ENCODE measurements at regions not wholly inside any gene's neighbourhood (a gene's known extent, or its start where the extent isn't known, plus 50 kb on each side); places are given as distances from the start of the nearest gene placed in this dataset.

DNA sequence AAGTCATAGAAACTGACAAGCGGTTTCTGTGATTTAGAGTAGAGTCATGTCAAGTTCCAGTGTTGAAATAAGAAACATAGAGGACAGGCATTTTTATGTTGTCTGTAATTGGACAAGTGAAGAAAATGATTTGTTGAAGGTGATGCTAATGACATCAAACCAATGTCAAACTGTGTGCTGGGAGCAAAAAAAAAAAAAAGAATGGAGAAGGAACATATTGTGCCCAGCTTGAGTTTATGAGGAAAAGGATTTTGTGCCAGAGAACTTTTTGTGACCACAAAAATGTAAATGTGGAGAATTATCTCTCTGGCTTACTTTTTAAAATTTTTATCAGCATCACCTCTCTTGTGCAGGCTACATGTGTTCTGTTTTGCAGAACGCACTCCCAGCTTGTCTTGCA is 495.7 kb downstream of the RAPGEF2 start:
- no peak for ATAC-seq (ENCODE audit: insufficient read depth, low FRiP score)
- Histone ChIP-seq H3K9ac (ENCODE audit: insufficient read depth in 1 of 2, low read length in 2 of 2) (no peak overlapping the region), H3K9me3 (ENCODE audit: control insufficient read depth in 4 of 4, insufficient read depth in 3 of 4, low read length in 3 of 4) (no peaks in the 10 kb centered on the region), H3K27me3 (ENCODE audit: control insufficient read depth in 3 of 3, insufficient read depth in 3 of 3, low read length in 2 of 3) (no peaks in the 10 kb centered on the region), H3K36me3 (ENCODE audit: control insufficient read depth in 4 of 4, insufficient read depth in 4 of 4, low read length in 4 of 4) (no peaks in the 10 kb centered on the region), H3K4me3 (no peak overlapping the region), H3K4me1 (ENCODE audit: control insufficient read depth in 5 of 5, insufficient read depth in 5 of 5, low read length in 5 of 5) (no peaks in the 10 kb centered on the region), H3K27ac (ENCODE audit: low read depth in 1 of 2, low read length in 1 of 2) (no peak overlapping the region)
- TF ChIP-seq, protein P1, sequence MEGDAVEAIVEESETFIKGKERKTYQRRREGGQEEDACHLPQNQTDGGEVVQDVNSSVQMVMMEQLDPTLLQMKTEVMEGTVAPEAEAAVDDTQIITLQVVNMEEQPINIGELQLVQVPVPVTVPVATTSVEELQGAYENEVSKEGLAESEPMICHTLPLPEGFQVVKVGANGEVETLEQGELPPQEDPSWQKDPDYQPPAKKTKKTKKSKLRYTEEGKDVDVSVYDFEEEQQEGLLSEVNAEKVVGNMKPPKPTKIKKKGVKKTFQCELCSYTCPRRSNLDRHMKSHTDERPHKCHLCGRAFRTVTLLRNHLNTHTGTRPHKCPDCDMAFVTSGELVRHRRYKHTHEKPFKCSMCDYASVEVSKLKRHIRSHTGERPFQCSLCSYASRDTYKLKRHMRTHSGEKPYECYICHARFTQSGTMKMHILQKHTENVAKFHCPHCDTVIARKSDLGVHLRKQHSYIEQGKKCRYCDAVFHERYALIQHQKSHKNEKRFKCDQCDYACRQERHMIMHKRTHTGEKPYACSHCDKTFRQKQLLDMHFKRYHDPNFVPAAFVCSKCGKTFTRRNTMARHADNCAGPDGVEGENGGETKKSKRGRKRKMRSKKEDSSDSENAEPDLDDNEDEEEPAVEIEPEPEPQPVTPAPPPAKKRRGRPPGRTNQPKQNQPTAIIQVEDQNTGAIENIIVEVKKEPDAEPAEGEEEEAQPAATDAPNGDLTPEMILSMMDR (IDR thresholded peaks at IDR 0.05; ENCODE audit: control extremely low read depth, extremely low read depth) = no peak
- 87 to 95% methylated on average over 2 of the region's 2 CpGs for WGBS, 2 donors
- no peak for DNase-seq

DNA sequence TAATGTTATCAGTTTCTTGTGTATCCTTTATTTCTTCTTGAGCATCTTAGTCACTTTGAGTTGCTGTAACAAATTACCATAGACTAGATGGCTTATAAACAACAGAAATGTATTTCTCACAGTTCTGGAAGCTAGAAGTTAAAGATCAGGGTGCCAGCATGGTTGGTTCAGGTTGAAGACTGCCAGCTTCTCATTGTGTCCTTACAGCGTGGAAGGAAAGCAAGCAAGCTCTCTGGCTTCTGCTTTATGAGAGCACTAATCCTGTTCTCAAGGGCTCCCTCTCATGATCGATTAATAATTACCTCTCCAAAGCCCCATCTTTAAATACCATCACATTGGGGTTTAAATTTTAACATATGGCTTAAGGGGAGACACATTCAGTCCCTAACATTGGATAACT is 497.2 kb downstream of the RAPGEF2 start:
- H3K9ac ChIP-seq (ENCODE audit: insufficient read depth in 1 of 2, low read length in 2 of 2) = no peak overlapping the region
- TF ChIP-seq, protein P1 (IDR thresholded peaks at IDR 0.05; ENCODE audit: control extremely low read depth, extremely low read depth) = no peak
- H3K4me3 ChIP-seq = no peak overlapping the region
- no peaks in the 10 kb centered on the region for H3K4me1 ChIP-seq (ENCODE audit: control insufficient read depth in 5 of 5, insufficient read depth in 5 of 5, low read length in 5 of 5)
- 73 to 81% methylated on average over 2 of the region's 2 CpGs for WGBS, 2 donors
- peak in 1 of 3 donors; percentile 6 for DNase-seq
- no peaks in the 10 kb centered on the region for H3K36me3 ChIP-seq (ENCODE audit: control insufficient read depth in 4 of 4, insufficient read depth in 4 of 4, low read length in 4 of 4)
- H3K27me3 ChIP-seq (ENCODE audit: control insufficient read depth in 3 of 3, insufficient read depth in 3 of 3, low read length in 2 of 3) = no peaks in the 10 kb centered on the region
- no peak for ATAC-seq (ENCODE audit: insufficient read depth, low FRiP score)
- no peak overlapping the region for H3K27ac ChIP-seq (ENCODE audit: low read depth in 1 of 2, low read length in 1 of 2)
- H3K9me3 ChIP-seq (ENCODE audit: control insufficient read depth in 4 of 4, insufficient read depth in 3 of 4, low read length in 3 of 4) = no peaks in the 10 kb centered on the region

DNA sequence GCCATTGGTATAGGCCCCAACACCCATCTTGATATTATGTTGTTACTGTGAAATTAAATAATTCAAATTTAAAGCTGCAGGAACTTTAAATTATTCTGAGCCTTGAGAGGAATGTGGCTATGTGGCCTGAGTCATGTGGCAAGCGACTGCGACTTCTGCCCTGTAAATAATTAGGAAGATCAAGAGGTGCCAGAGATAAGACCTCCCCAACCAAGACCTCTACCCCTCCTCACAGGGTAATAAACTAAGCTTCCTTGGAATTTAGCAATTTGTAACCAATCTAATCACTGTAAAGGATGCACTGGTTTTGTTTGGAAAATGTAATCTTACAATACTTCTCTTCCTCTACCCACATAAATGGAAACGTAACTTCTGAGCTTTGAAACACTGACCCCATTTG is 501.9 kb downstream of the RAPGEF2 start:
- ATAC-seq (ENCODE audit: insufficient read depth, low FRiP score) = no peak

DNA sequence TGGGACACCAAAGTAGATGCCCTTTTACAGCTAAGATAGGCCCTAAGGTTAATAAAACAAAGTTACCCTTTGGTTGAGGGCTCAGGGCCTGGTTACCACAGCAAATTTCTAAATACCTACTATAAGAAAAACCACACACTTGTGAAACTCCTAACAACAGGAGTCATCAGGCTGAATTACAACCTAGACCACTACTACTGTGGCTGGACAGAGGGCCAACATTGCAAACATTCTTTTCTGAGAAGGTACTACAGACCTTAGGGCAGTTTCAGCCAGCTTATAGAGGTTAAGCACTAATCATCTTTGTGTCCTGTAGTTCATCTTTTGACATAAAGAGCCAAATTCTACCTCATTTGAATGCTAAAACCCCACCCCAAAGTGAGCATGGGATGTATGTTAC is 504.0 kb downstream of the RAPGEF2 start:
- H3K36me3 ChIP-seq (ENCODE audit: control insufficient read depth in 4 of 4, insufficient read depth in 4 of 4, low read length in 4 of 4) = no peaks in the 10 kb centered on the region
- H3K4me1 ChIP-seq (ENCODE audit: control insufficient read depth in 5 of 5, insufficient read depth in 5 of 5, low read length in 5 of 5) = no peaks in the 10 kb centered on the region
- H3K27me3 ChIP-seq (ENCODE audit: control insufficient read depth in 3 of 3, insufficient read depth in 3 of 3, low read length in 2 of 3) = no peaks in the 10 kb centered on the region
- TF ChIP-seq, protein P1 (IDR thresholded peaks at IDR 0.05; ENCODE audit: control extremely low read depth, extremely low read depth) = no peak
- no peak overlapping the region for H3K4me3 ChIP-seq
- DNase-seq (no peak), ATAC-seq (ENCODE audit: insufficient read depth, low FRiP score) (no peak)
- no peak overlapping the region for H3K27ac ChIP-seq (ENCODE audit: low read depth in 1 of 2, low read length in 1 of 2)
- no peaks in the 10 kb centered on the region for H3K9me3 ChIP-seq (ENCODE audit: control insufficient read depth in 4 of 4, insufficient read depth in 3 of 4, low read length in 3 of 4)
- no peak overlapping the region for H3K9ac ChIP-seq (ENCODE audit: insufficient read depth in 1 of 2, low read length in 2 of 2)

More for the DNA sequence above, 501.9 kb downstream of the RAPGEF2 start:
- no peaks in the 10 kb centered on the region for H3K9me3 ChIP-seq (ENCODE audit: control insufficient read depth in 4 of 4, insufficient read depth in 3 of 4, low read length in 3 of 4)
- H3K27ac ChIP-seq (ENCODE audit: low read depth in 1 of 2, low read length in 1 of 2) = no peak overlapping the region
- TF ChIP-seq, protein P1 (IDR thresholded peaks at IDR 0.05; ENCODE audit: control extremely low read depth, extremely low read depth) = no peak
- no peak for DNase-seq
- H3K36me3 ChIP-seq (ENCODE audit: control insufficient read depth in 4 of 4, insufficient read depth in 4 of 4, low read length in 4 of 4) = no peaks in the 10 kb centered on the region
- H3K4me1 ChIP-seq (ENCODE audit: control insufficient read depth in 5 of 5, insufficient read depth in 5 of 5, low read length in 5 of 5) = no peaks in the 10 kb centered on the region
- 48 to 69% methylated on average over 3 of the region's 3 CpGs for WGBS, 2 donors
- H3K4me3 ChIP-seq = no peak overlapping the region
- no peaks in the 10 kb centered on the region for H3K27me3 ChIP-seq (ENCODE audit: control insufficient read depth in 3 of 3, insufficient read depth in 3 of 3, low read length in 2 of 3)
- no peak overlapping the region for H3K9ac ChIP-seq (ENCODE audit: insufficient read depth in 1 of 2, low read length in 2 of 2)

All from lung (tissue), 11 donors.